Activated CD8-positive, alpha-beta T cell treated with anti-CD3 and anti-CD28 coated beads, Interleukin-2, amount 10 ng/mL, durations not matched to agents 7 days and 5 days (primary cell): ENCODE measurements at regions not wholly inside any gene's neighbourhood (a gene's known extent, or its start where the extent isn't known, plus 50 kb on each side); places are given as distances from the start of the nearest gene placed in this dataset.

ENCODE experiments used
- ATAC-seq: fragments of 150-1000 bp; cut with Tn5 transposase; one replicate; pipeline ENCODE4 v1.10.0; 2021; ENCODE audit warnings: moderate library complexity
- CTCF ChIA-PET: fragments of 350-600 bp; sonication (Branson Sonifier 250); formaldehyde crosslinking; loops from one replicate; lab custom pipeline; 2021; ENCODE audit warnings: antibody characterized with exemption; lab: Charles Lee
- POLR2A ChIA-PET: fragments of 350-600 bp; sonication (Branson Sonifier 250); formaldehyde crosslinking; loops from one replicate; lab custom pipeline; 2021; ENCODE audit warnings: antibody characterized with exemption; lab: Charles Lee
- DNase-seq: peaks from one replicate; pipeline ENCODE4 v3.0.0-alpha.2; 2020
- H3K27ac Mint-ChIP-seq: one replicate; pipeline ENCODE4 v1.8.0; 2021; ENCODE audit warnings: mild to moderate bottlenecking, mixed read lengths
- H3K27me3 Mint-ChIP-seq: one replicate; pipeline ENCODE4 v1.8.0; 2021; ENCODE audit warnings: low read depth, mixed read lengths
- H3K36me3 Mint-ChIP-seq: one replicate; pipeline ENCODE4 v1.8.0; 2021; ENCODE audit warnings: low read depth, mixed read lengths
- H3K4me1 Mint-ChIP-seq: one replicate; pipeline ENCODE4 v1.8.0; 2021; ENCODE audit warnings: low read depth, mixed read lengths
- H3K4me3 Mint-ChIP-seq: one replicate; pipeline ENCODE4 v1.8.0; 2021; ENCODE audit warnings: mild to moderate bottlenecking, mixed read lengths
- H3K9me3 Mint-ChIP-seq: one replicate; pipeline ENCODE4 v1.8.0; 2022; ENCODE audit warnings: mixed read lengths; ENCODE audit not compliant: insufficient read depth

DNA sequence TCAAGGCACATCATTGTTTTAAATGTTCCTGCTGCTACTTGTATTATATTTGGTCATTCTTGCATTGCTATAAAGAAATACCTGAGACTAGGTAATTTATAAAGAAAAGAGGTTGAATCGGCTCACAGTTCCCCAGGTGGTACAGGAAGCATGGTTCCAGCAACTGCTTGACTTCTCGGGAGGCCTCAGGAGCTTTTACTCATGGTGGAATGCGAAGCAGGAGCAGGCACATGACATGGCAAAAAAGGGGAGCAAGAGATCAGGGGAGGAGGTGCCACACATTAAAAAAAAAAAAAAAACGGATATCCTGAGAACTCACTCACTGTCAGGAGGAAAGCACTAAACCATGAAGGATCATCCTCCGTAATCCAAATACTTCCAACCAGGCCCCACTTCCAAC is 286.9 kb upstream of the PLSCR5 start:
- no peak overlapping the region for H3K4me3 Mint-ChIP-seq
- DNase-seq: no peak
- ATAC-seq: no peak
- H3K9me3 Mint-ChIP-seq: peaks cover 4% of the 10 kb centered on the region
- no peaks in the 10 kb centered on the region for H3K27me3 Mint-ChIP-seq
- no peaks in the 10 kb centered on the region for H3K4me1 Mint-ChIP-seq
- ChIA-PET CTCF (no interaction called here), POLR2A (no interaction called here)
- no peaks in the 10 kb centered on the region for H3K36me3 Mint-ChIP-seq
- no peak overlapping the region for H3K27ac Mint-ChIP-seq

DNA sequence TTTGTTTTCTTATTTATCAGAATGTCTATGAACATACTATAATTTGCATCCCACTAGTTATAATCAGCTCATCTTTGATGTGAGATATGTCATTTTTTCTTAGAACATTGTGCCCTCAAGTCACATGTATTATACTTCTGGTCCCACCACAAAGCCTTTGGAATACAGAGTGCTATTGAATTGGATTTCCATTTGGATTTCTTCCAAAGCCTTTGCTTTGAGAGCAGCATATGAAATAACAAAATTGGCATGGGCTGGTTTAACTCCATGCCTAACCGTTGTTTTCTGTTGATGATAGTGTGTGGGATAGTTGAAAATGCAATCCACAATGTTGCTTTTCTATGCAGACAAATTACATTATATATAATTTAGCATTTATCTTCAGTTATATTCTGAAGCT is 284.5 kb upstream of the PLSCR5 start:
- no peak overlapping the region for H3K4me3 Mint-ChIP-seq
- POLR2A ChIA-PET: no interaction called here
- no peaks in the 10 kb centered on the region for H3K27me3 Mint-ChIP-seq

DNA sequence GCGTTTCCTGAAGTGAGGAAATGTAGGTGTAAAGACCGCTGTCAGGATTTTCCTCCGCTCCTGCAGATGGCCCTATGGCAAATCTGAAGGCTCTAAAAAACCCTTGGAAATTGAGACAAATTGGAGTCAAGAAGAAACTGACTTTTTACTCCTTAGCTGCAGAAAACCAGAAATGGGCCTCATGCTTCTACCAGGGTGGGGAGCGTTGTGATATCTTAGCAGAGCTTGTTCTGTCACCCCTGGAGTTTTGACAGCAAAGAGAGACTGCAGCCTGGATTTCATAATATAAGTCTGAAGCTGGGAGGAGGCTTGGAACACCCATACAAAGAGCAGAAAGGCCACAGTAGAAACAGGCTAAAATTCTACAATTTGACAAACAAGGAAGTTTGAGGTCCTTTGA is 283.0 kb upstream of the PLSCR5 start:
- Mint-ChIP-seq H3K27ac (no peak overlapping the region), H3K9me3 (peaks cover 4% of the 10 kb centered on the region), H3K4me3 (no peak overlapping the region), H3K27me3 (no peaks in the 10 kb centered on the region), H3K36me3 (no peaks in the 10 kb centered on the region), H3K4me1 (no peaks in the 10 kb centered on the region)
- CTCF ChIA-PET: no interaction called here
- ATAC-seq: no peak
- no peak for DNase-seq
- POLR2A ChIA-PET: no interaction called here

More for the DNA sequence above, 284.5 kb upstream of the PLSCR5 start:
- no peak for ATAC-seq
- H3K9me3 Mint-ChIP-seq: peaks cover 4% of the 10 kb centered on the region
- DNase-seq: no peak
- no peaks in the 10 kb centered on the region for H3K36me3 Mint-ChIP-seq
- CTCF ChIA-PET: no interaction called here
- no peaks in the 10 kb centered on the region for H3K4me1 Mint-ChIP-seq
- no peak overlapping the region for H3K27ac Mint-ChIP-seq

DNA sequence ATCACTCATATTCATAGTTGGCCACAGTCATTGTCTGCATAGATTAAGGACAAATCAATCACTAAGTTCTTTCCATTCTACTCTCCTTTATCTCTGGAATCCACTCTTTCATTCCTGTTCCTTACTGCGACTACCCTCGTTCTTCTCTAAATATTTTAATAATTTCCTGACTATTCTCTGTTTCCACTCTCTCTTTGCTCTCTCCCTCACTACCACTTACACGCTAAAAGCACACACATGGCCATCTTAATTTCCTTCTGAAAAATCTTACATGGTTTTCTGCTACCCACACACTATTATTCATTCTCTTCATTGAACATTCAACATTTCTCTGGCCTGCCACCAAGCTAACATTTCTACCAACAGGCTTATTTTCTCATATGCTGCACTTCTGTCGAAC is 279.6 kb upstream of the PLSCR5 start:
- no peak overlapping the region for H3K27ac Mint-ChIP-seq
- ATAC-seq: no peak

DNA sequence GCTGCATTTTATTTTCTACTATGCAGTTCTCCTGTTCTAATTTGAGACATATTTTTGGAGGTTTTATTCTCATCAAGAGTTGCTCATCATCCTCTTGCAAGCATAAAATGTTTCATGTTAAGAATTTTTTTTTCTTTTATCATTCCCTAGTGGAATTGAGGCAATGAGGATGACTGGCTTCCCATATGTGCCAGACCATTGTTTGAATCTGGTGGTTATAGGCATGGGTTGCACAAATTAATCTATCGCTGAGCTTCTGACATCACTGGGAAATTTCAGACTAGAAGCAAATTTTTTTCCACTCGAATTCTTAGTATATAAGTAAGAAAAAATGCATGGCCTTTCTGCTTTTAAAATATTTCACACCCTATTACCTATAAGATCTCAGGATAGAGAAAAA is 279.1 kb upstream of the PLSCR5 start:
- POLR2A ChIA-PET: no interaction called here
- peaks cover 4% of the 10 kb centered on the region for H3K9me3 Mint-ChIP-seq
- H3K36me3 Mint-ChIP-seq: no peaks in the 10 kb centered on the region
- H3K27me3 Mint-ChIP-seq: no peaks in the 10 kb centered on the region
- no peak for DNase-seq
- H3K4me3 Mint-ChIP-seq: no peak overlapping the region
- CTCF ChIA-PET: no interaction called here
- H3K27ac Mint-ChIP-seq: no peak overlapping the region
- no peaks in the 10 kb centered on the region for H3K4me1 Mint-ChIP-seq
- ATAC-seq: no peak

More for the DNA sequence above, 279.6 kb upstream of the PLSCR5 start:
- DNase-seq: no peak
- Mint-ChIP-seq H3K27me3 (no peaks in the 10 kb centered on the region), H3K36me3 (no peaks in the 10 kb centered on the region), H3K4me1 (no peaks in the 10 kb centered on the region), H3K4me3 (no peak overlapping the region), H3K9me3 (peaks cover 4% of the 10 kb centered on the region)
- ChIA-PET CTCF (no interaction called here), POLR2A (no interaction called here)

DNA sequence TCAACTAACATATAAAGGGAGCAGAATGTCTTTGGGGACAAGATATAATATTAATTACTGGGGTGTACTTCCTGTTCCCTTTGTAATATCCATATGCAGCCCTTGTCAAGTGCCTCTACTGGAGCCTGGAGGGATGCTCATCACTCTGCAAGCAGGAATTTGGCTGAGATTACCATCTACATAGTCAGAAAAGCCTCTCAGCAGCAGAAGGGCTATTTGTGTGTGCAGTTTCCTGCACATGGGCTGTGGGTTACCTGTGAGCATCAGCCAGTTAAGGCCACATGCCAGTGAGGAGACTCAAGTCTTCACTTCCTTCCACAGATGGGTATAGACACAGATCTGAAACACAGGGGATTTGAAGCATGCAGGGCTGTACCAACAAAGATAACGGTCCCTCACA is 278.1 kb upstream of the PLSCR5 start:
- no peaks in the 10 kb centered on the region for H3K27me3 Mint-ChIP-seq
- ChIA-PET POLR2A (no interaction called here), CTCF (no interaction called here)
- H3K9me3 Mint-ChIP-seq: peaks cover 4% of the 10 kb centered on the region
- no peak for DNase-seq
- no peaks in the 10 kb centered on the region for H3K36me3 Mint-ChIP-seq
- no peak overlapping the region for H3K4me3 Mint-ChIP-seq
- ATAC-seq: no peak
- H3K4me1 Mint-ChIP-seq: no peaks in the 10 kb centered on the region
- no peak overlapping the region for H3K27ac Mint-ChIP-seq

DNA sequence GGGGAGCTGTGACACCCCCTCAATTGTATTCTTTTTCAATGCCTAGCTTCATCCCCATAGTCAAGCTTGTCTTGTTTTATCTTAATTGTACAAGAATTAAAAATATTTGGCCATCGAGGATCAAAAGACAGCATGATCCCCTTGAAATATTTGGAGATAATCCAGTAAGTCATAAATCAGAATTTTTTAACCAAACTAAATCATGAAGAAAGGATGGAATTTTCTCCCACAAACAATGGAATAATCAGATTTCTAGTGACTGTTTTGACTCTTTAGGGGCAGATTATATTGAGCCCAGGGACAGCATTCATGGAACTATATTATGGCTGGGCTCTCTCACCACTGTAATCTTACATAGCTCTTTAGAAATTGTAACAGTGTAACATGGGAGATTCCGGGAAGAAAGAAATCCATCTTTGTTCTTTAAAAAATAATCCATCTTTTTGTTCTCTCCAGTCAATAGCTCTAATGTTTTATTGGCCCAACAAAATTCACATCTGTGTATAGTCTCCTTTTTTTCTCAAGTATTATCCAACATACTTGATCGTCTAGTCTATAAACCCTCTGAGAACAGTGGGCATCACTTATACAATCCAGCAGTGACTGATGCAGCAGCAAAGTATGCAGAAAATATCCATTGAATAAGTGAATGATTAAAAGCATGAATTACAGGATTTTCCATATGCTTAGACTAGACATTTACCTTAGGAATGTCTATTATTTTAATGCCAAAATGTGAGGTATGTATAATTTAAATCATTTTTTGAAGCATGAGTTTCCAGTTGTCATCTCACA is 277.0 kb upstream of the PLSCR5 start:
- ChIA-PET CTCF (no interaction called here), POLR2A (no interaction called here)
- no peak overlapping the region for H3K4me3 Mint-ChIP-seq
- no peak for ATAC-seq
- no peaks in the 10 kb centered on the region for H3K9me3 Mint-ChIP-seq
- no peaks in the 10 kb centered on the region for H3K4me1 Mint-ChIP-seq
- no peaks in the 10 kb centered on the region for H3K27me3 Mint-ChIP-seq
- DNase-seq: no peak
- H3K27ac Mint-ChIP-seq: no peak overlapping the region
- no peaks in the 10 kb centered on the region for H3K36me3 Mint-ChIP-seq

DNA sequence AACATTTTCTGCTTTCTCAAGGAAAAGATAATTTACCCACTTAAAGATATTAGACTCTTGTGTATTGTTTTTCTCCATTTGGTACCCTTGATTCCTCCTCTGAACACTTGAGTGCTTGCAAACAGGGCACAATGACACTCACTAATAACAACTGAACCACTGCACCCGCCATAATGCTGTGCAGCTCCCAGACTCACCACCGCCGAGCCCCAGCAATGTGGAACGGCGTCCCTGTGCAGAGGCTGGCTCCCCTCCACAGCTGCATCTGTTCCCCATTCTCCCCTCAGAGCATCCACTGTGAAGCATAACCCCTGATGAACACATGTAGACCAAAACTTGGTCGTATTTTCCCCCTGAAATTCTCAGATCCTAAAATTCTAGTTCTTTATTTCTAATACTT is 276.2 kb upstream of the PLSCR5 start:
- Mint-ChIP-seq H3K36me3 (no peaks in the 10 kb centered on the region), H3K27me3 (no peaks in the 10 kb centered on the region), H3K9me3 (no peaks in the 10 kb centered on the region), H3K4me3 (no peak overlapping the region), H3K27ac (no peak overlapping the region), H3K4me1 (no peaks in the 10 kb centered on the region)
- ATAC-seq: no peak
- ChIA-PET CTCF (no interaction called here), POLR2A (no interaction called here)
- DNase-seq: no peak

DNA sequence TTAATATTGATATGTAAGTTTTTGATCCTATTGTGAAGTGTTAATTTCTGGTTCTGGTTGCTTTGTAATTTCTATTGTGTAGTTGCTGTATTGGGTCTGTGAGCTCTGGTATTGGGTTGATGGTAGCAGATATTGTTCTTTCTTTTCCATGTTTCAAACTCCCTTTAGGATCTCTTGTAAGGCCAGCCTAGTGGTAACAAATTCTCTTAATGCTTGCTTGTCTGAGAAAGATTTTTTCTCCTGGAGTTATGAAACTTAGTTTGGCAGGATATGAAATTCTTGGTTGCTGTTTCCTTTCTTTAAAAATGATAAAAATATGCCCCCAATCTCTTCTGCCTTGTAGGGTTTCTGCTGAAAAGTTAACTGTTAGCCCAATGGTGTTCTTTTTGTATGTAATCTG is 268.6 kb upstream of the PLSCR5 start:
- H3K4me3 Mint-ChIP-seq: no peak overlapping the region
- H3K9me3 Mint-ChIP-seq: peaks cover 11% of the 10 kb centered on the region
- H3K27me3 Mint-ChIP-seq: no peaks in the 10 kb centered on the region
- no peaks in the 10 kb centered on the region for H3K36me3 Mint-ChIP-seq
- ChIA-PET POLR2A (no interaction called here), CTCF (no interaction called here)
- no peak for ATAC-seq
- H3K4me1 Mint-ChIP-seq: no peaks in the 10 kb centered on the region
- no peak overlapping the region for H3K27ac Mint-ChIP-seq
- no peak for DNase-seq

DNA sequence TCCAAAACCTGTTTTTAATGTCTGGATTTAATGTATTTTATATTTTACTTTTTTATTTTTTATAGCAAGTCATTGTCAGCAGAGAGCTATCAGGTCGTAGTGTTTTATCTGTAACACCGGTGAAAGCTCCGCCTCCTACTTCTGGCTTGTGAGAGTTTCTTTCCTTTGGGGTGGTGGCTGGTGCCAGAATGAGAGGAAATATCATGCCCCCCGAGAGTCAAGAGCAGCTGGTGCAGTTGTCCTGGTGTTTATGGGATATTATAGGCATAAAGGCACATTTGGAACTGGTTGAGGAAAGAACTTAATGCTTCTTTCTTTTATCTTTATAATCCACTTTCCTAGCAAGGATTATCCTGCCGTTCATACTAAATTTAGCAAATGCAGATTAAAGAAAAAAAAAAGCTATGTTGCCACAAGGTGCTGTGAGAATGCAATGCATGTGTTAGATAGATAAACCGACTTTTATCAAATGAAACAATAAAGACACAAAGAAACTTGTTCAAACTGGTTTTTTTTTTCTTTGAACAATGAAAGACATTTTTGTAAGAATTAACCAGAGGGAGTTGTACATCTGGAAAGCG is 260.1 kb upstream of the PLSCR5 start:
- H3K36me3 Mint-ChIP-seq: no peaks in the 10 kb centered on the region
- H3K9me3 Mint-ChIP-seq: no peaks in the 10 kb centered on the region
- H3K4me1 Mint-ChIP-seq: no peaks in the 10 kb centered on the region
- CTCF ChIA-PET: no interaction called here
- ATAC-seq: no peak
- no peak overlapping the region for H3K4me3 Mint-ChIP-seq
- no peak for DNase-seq
- POLR2A ChIA-PET: no interaction called here
- no peaks in the 10 kb centered on the region for H3K27me3 Mint-ChIP-seq
- H3K27ac Mint-ChIP-seq: no peak overlapping the region

DNA sequence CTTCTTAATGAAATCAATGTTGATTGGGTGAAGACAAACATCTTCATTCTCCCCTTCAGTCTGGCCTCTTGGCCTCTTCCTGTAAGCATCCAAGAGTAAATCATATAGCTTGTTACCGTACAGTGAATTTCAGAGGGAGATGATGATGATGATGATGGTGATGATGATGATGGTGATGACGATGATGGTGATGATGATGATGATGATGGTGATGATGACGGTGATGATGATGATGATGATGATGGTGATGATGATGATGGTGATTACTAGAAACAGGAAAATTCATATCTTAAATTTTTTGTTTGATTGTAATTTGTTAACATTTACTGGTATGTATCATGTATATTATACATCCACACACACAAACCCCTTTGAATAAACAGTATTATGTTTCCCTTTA is 256.1 kb upstream of the PLSCR5 start:
- H3K4me1 Mint-ChIP-seq: no peaks in the 10 kb centered on the region
- H3K36me3 Mint-ChIP-seq: no peaks in the 10 kb centered on the region
- no peak overlapping the region for H3K27ac Mint-ChIP-seq
- ChIA-PET CTCF (no interaction called here), POLR2A (no interaction called here)
- no peak overlapping the region for H3K4me3 Mint-ChIP-seq
- no peaks in the 10 kb centered on the region for H3K9me3 Mint-ChIP-seq
- no peak for DNase-seq
- H3K27me3 Mint-ChIP-seq: no peaks in the 10 kb centered on the region
- ATAC-seq: no peak

DNA sequence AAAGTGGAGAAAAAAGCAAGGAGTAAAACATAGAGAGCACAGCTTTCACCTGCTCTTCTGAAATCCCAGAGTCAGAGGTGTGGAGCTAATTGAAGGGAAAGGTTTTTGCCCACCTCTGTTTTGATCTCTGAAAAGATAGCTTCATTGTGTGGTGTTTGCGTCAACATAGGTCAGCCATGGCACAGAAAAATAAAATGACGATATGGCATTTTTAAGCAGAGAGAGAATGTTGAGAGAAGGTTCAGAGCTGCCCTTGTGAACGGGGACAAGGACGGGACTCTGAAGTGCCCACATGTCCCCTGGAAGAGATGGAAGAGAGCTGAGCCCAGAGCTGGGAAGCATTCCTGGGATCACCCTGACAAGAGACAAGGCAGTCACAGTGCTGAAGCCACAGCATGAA is 249.4 kb upstream of the PLSCR5 start:
- POLR2A ChIA-PET: no interaction called here
- H3K27ac Mint-ChIP-seq: no peak overlapping the region
- peaks cover 4% of the 10 kb centered on the region for H3K9me3 Mint-ChIP-seq
- CTCF ChIA-PET: no interaction called here
- no peak overlapping the region for H3K4me3 Mint-ChIP-seq
- H3K4me1 Mint-ChIP-seq: no peaks in the 10 kb centered on the region
- no peaks in the 10 kb centered on the region for H3K36me3 Mint-ChIP-seq
- DNase-seq (no peak), ATAC-seq (no peak)
- no peaks in the 10 kb centered on the region for H3K27me3 Mint-ChIP-seq

DNA sequence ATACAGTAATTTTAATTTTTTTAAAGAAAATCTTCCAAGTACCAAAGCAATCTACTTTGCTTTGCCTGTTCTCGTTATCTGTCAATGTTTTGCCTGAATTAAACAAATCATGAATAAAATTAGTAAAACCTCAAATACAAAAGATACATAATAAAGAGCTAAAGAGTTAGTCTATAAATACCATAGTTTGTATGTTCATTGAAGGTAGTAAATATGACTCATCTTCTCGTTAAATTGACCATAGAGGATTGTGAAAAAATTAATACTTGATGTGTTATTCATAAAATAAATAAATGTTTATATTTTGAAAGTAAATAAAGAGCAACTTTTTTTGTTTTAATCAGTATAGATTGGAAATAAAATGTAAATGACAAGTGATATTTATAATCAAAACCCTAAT is 246.5 kb upstream of the PLSCR5 start:
- no peaks in the 10 kb centered on the region for H3K36me3 Mint-ChIP-seq
- H3K27me3 Mint-ChIP-seq: no peaks in the 10 kb centered on the region
- H3K27ac Mint-ChIP-seq: no peak overlapping the region
- POLR2A ChIA-PET: no interaction called here
- H3K4me1 Mint-ChIP-seq: no peaks in the 10 kb centered on the region
- no peak for DNase-seq
- H3K4me3 Mint-ChIP-seq: no peak overlapping the region
- peaks cover 4% of the 10 kb centered on the region for H3K9me3 Mint-ChIP-seq
- CTCF ChIA-PET: no interaction called here
- ATAC-seq: no peak
